ENCODE measurements at regions not wholly inside any gene's neighbourhood (a gene's known extent, or its start where the extent isn't known, plus 50 kb on each side); places are given as distances from the start of the nearest gene placed in this dataset.
A peak's percentile ranks its signal among the peaks of the same experiment; 100 is the strongest.
"Not testable (repeated sequence)": the region's sequence is repeated elsewhere in the genome, so short reads cannot be mapped to it uniquely, and the experiment has no call there.

- no peak for DNase-seq (ENCODE audit: low spot score)
Measured at GRCh38 chr2:89000235-89000634, 308.8 kb downstream of the RPIA start.

- not testable (repeated sequence) for DNase-seq (ENCODE audit: low spot score)
Measured at GRCh38 chr2:89004238-89004637, 312.8 kb downstream of the RPIA start.

DNA sequence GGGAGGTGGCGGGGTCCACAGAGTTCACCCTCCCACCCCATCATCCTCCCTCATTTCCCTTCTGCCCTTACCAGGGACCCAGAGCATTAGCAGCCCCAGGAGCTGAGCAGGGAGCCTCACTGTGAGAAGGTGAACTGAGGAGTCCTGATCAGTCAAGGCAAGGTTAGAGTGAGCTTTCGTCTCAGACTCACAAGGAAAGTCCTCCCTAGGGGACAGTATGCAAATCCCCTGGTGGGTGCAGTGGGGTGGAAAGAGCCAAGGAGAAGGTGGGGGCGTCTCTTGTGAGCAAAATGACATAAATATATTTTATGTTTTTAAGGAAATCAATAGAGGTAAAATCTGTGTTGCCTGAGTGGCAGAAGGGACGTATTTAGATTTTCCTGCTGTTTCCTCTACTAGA lies 329.1 kb downstream of the RPIA start:
- DNase-seq (ENCODE audit: low spot score): not testable (repeated sequence)

DNA sequence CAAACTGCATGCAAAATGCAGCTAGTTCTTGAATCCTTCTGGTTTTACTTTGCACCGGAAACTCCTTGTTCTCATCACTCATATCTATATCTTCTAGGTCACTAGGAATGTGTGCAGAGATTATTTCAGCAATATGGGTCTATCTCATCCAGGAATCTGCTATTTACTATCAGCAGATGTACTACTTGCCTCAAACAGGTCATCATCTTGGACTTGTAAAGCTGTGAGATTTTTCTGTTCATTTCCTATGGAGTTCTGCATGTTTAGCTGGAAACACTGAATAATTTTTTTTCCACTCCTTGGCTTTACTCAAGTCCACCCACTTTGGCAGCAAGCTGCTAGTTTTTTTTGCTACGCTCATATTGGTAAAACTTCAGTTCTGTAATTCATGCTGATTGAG lies 334.8 kb downstream of the RPIA start:
- not testable (repeated sequence) for DNase-seq (ENCODE audit: low spot score)

DNA sequence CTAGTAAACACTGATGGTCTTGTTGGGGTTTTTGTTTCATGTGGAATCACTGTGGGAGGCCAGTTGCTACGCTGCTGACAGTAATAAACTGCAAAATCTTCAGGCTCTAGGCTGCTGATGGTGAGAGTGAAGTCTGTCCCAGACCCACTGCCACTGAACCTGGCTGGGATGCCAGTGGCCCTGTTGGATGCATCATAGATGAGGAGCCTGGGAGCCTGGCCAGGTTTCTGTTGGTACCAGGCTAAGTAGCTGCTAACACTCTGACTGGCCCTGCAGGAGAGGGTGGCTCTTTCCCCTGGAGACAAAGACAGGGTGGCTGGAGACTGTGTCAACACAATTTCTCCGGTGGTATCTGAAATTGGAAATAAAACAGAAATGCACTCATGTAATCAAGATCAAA lies 335.6 kb downstream of the RPIA start:
- not testable (repeated sequence) for DNase-seq (ENCODE audit: low spot score)

GRCh38 chr2:89027536-89027935 lies 336.1 kb downstream of the RPIA start:
- DNase-seq (ENCODE audit: low spot score): not testable (repeated sequence)

- not testable (repeated sequence) for DNase-seq (ENCODE audit: low spot score)
Measured at GRCh38 chr2:89029257-89029656, 337.8 kb downstream of the RPIA start.

- DNase-seq (ENCODE audit: low spot score): peak; percentile 16
Measured at GRCh38 chr2:89048138-89049066, 356.9 kb downstream of the RPIA start.

- not testable (repeated sequence) for DNase-seq (ENCODE audit: low spot score)
Measured at GRCh38 chr2:89058616-89059015, 367.1 kb downstream of the RPIA start.

GRCh38 chr2:89061174-89061573 lies 369.7 kb downstream of the RPIA start:
- DNase-seq (ENCODE audit: low spot score): not testable (repeated sequence)

DNA sequence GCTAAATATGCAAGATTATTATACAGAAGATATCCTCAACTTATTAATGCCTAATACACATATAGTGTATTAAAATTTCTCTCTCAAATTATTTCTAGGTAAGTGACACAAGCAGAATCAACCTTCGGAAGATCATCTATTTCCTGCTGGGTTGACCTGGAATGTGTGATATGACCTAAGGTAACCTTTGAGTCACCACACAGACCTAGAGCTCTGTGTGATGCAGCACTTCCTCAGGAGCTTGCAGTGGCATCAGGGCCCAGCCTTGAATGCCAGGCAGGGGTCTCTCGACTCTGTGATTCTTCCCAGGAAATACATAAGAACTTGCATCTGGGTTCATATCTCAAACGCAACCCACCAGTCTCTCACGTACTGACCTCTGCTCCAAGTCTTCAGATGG lies 385.3 kb downstream of the RPIA start:
- not testable (repeated sequence) for DNase-seq (ENCODE audit: low spot score)

DNA sequence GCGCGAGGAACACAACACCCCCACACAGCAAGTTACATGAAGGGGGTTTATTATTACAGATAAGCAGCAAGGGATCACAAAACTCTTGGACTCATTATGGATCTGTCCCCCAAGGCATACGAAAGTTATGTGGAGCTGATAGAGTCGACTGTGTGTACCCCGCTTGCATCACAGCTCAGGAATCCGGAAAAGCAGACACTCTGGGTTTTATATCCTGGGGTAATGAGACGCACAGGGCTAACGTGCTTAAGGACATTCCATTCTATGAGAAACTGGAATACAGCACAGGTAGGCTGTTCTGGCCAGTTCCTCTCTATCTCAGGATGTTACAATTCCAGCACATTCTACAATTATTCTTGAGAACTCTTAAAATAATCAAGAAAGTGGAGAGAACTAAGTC lies 401.4 kb downstream of the RPIA start:
- not testable (repeated sequence) for DNase-seq (ENCODE audit: low spot score)

DNA sequence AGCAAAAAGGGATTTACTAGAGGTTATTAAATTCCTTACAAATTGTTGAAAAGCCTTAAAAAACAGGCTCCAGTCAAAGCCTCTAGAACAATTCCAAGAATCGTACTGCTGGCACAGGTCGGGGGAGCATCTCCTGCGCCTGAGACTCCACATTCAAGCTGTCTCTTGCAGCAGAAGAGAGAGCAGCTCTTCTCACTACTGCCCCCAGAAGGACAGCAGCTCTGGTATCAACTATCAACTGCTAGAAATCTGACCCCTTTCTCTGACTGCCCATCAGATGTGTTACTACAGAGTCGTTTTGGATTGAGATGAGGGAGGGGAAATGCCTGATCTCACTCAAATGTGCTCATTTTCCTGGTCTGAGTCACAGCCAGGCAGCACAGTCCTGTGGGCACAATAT lies 403.6 kb downstream of the RPIA start:
- DNase-seq (ENCODE audit: low spot score): not testable (repeated sequence)

DNA sequence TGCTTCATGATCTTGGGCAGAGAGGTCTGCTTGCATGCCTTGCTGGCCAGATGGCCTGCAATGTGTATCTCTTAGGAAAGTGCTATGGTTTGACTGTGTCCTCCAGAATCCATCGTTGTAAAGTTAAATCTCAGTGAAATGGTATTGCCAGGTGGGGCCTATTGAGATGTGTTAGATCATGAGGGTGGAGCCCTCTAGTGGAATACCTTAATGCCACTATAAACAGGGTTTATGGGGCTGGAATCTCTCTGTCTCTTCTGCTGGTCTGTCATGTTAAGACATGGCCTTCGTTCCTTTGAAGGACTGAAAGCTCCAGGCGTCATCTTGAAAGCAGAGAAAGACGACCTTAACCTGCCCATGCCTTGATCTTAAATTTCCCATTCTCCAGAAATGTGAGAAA lies 411.1 kb downstream of the RPIA start:
- not testable (repeated sequence) for DNase-seq (ENCODE audit: low spot score)

DNA sequence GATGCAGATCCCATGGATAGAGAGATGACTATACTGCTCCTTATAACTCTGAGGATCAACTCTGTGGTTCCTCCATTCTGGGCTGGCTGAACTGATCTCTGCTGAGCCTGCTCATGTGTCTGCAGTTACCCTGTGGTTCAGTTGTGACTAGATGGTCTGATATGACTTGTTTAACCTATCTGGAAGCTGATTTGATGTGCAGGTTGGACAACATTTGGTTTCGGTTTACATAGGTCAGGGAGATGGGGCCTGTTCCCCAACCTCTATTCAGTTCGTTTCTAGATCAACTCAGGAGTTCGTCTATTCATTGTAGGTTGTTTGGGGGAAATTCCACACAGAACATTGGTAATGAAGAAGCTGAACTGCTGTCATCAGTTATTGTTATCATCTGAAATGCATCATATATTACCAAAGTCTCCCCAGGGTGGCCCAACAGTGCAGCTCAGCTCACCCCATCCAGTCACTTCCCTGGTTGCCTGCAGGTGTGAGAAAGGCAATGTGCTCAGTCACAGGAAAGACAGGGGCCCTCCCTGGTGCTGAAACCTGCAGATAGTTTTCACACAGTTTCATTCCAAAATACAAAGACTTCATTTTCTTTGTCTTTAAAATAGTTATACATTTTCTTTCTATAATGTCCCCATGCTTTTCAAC lies 415.0 kb downstream of the RPIA start:
- DNase-seq (ENCODE audit: low spot score): not testable (repeated sequence)

GRCh38 chr2:89112434-89112833 lies 421.0 kb downstream of the RPIA start:
- DNase-seq (ENCODE audit: low spot score): peak; percentile 0

DNA sequence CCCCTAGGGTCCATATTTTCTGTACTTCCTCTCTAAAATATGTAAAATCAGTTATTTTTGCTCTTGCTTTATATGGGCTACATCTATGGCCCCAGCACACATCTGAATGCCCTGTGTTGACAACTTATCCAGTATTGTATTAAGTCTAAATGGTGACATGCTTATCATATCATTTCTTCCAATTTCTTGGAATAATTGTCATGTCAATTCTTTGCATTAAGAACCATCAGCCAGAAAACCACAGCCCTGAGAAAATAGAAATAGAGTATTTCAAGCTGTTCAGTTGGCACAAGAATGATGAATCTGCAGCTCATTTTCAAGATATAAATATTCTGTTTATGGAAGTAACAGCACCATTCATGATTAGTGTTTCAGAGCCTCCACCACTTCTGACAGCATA lies 421.8 kb downstream of the RPIA start:
- DNase-seq (ENCODE audit: low spot score): not testable (repeated sequence)

GRCh38 chr2:89129440-89129839 lies 438.0 kb downstream of the RPIA start:
- DNase-seq (ENCODE audit: low spot score): not testable (repeated sequence)

DNA sequence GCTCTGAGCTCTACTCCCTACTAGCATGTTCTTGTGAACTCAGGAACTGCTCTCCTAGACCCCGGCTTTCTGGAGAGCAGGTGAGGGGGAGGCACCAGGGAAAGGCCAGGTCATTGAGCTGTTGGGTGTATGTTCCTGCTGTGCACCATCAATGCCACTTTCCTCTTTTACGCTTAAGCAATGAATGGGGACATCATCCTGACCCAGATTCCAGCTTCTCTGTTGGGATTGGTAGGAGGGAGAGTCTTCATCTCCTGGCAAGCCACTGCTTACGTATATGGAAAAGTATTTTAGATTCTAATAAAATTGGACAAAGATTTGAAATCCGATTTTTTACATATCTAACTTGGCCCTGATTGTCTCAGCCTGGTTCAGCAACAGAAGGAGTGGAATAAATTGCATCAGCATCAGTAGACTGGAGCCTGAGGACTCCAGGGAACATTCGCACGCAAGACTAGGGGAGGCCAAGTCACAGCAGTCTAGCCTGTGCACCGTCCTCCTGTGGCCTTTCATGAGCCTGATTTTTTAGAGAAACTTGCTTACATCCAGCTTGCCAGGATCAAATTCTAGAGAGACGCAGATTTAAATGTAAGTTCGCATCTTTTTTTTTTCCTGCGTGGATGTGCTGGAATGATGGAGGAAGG lies 439.3 kb downstream of the RPIA start:
- not testable (repeated sequence) for DNase-seq (ENCODE audit: low spot score)

DNA sequence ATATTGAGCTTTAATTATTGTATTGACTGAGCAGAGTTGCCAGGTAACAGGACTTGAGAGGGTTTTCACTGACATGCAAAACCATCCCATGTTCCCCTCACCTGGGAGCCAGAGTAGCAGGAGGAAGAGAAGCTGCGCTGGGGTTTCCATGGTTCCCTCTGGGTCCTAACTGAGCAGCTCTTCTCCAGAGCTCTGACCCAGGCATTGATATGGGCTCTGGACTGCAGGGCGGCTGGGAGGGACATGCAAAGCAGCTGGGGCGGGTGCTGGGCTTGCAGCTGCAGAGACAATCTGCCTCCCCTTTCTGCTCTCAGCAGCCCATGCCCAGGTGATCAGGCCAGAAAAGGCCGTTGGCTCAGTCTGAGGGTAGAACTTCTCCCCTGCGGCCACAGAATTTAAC lies 451.5 kb downstream of the RPIA start:
- peak; percentile 3 for DNase-seq (ENCODE audit: low spot score)

DNA sequence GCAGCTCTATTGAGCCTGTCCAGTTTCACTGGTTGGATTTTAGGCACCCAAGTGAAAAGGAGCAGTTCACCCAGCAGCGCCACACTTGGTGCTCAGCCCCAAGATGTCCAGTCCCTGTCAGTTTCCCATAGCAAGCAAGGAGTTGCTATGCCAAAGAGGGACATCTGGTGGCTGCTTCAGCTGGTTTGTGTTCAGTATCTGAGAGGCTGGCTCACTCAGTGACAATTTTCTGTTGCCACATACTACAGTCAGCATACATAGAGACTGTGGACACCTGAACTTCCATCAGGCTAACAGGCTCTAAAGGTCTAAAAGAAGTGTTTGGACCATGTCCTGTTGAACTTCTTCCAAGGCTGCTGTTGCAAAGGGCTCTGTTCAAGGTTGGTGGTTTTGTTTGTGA lies 453.9 kb downstream of the RPIA start:
- DNase-seq (ENCODE audit: low spot score): not testable (repeated sequence)

- DNase-seq (ENCODE audit: low spot score): not testable (repeated sequence)
Measured at GRCh38 chr2:89148256-89148655, 456.8 kb downstream of the RPIA start.

DNA sequence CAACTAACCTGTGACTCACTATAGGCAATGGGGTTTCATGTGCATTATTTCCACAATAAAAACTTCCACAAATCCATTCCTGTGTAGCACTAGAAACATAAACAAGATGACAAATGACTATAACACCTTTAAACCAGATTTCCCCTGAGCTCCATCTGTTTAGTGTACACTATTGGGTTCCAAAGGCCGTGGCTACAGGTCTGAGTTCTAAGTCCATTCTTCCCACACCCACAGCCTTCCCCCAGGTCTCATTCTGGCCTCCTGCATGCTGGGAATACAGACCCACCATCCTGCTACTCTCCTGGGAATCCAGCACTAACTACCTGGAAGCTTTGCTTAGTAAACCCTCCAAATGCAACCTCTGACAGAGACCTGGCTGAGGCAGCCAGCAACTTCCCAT lies 460.2 kb downstream of the RPIA start:
- DNase-seq (ENCODE audit: low spot score): not testable (repeated sequence)

Data from germinal center (tissue), 1 donor.